GM12874 (cell line): ENCODE measurements at regions not wholly inside any gene's neighbourhood (a gene's known extent, or its start where the extent isn't known, plus 50 kb on each side); places are given as distances from the start of the nearest gene placed in this dataset.

ENCODE experiments used
- CTCF ChIP-seq: IDR thresholded peaks from 2 replicates; pipeline ENCODE4 v1.5.1; 2011; ENCODE audit warnings: low read depth, mild to moderate bottlenecking, control low read depth, low read length, moderate library complexity; ENCODE audit not compliant: insufficient read depth

- no peak for TF ChIP-seq CTCF
Observed at GRCh38 chr9:86653466-86653865, 293.8 kb downstream of the GAS1 start.

GRCh38 chr9:86652736-86653135, 294.6 kb downstream of the GAS1 start:
- TF ChIP-seq CTCF, result no peak

GRCh38 chr9:86649913-86650312, 295.7 kb upstream of the TUT7 start:
- TF ChIP-seq CTCF, result no peak

GRCh38 chr9:86648828-86649170, 294.6 kb upstream of the TUT7 start:
- TF ChIP-seq CTCF, result no peak

GRCh38 chr9:86648156-86648827, 294.1 kb upstream of the TUT7 start:
- TF ChIP-seq CTCF, result no peak

- no peak for TF ChIP-seq CTCF
Observed at GRCh38 chr9:86645303-86645702, 291.1 kb upstream of the TUT7 start.

GRCh38 chr9:86644675-86645034, 290.4 kb upstream of the TUT7 start:
- no peak for TF ChIP-seq CTCF
